HG03095 (cell line): ENCODE measurements at regions not wholly inside any gene's neighbourhood (a gene's known extent, or its start where the extent isn't known, plus 50 kb on each side); places are given as distances from the start of the nearest gene placed in this dataset.

Experiments used
- ATAC-seq: cut with Tn5 transposase; IDR thresholded peaks from one replicate; pipeline ENCODE4 v1.9.1; 2021; ENCODE audit warnings: moderate library complexity; ENCODE audit not compliant: unreplicated experiment

DNA sequence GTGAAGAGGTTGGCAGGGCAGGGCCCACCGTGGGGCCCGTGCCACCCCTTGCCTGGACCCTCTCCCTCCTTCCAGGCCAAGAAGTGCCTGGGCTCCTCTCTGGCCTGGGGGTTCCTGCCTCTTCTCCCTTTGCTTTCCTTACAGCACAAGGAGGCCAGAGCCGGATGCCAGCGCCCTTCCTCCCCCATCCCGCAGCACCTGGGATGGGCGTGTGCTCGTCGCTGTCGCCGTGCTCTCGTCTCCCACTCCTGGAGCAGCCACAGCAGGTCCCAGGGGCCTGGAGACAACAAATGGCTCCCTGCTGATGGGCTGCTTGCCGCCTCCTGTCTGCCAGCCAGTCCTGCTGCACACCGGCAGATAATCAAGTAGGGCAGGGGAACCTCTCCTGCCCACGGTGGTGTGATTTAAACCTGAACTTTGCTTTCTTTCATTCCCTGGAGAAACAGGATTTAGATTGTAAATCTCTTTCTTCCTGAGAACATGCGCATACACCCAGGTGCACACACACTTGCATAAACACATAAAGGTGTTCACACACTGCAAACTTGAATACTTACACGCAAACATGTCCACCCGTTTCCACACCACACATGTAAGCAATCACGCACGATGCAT, 50.8 kb upstream of the POU3F1 start:
- no peak for ATAC-seq
